ENCODE measurements at regions not wholly inside any gene's neighbourhood (a gene's known extent, or its start where the extent isn't known, plus 50 kb on each side); places are given as distances from the start of the nearest gene placed in this dataset.
"Not testable (repeated sequence)": the region's sequence is repeated elsewhere in the genome, so short reads cannot be mapped to it uniquely, and the experiment has no call there.

DNA sequence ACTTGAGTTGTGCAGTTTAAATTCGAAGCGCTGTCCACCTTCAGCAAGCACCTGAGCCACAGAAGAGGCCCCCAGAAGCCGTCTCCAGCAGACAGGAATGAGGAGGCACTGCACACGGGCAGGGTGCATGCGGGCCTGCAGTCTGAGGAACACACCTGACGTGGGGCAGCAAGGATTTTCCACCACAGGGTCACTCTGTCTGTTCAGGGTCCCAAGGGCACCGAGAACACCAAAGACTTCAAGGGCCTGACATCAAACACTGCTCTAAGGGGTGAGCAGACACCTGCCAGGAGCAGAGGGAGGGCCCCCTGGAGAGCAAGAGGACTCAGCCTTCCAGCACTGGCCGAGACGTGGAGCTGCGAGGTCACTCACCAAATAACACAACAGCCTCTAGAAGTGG, 99.7 kb upstream of the C14orf180 start:
- no peak for DNase-seq
- no TSS peak for BruUV-seq (replicated peaks)
- intact Hi-C loops (cut with micrococcal nuclease; ENCODE audit: unreplicated experiment), result no loop called here
- no peak overlapping the region for H3K4me2 ChIP-seq
- no peak for TF ChIP-seq EZH2 (IDR thresholded peaks at IDR 0.05; ENCODE audit: low read depth)
- TF ChIP-seq, protein P1, sequence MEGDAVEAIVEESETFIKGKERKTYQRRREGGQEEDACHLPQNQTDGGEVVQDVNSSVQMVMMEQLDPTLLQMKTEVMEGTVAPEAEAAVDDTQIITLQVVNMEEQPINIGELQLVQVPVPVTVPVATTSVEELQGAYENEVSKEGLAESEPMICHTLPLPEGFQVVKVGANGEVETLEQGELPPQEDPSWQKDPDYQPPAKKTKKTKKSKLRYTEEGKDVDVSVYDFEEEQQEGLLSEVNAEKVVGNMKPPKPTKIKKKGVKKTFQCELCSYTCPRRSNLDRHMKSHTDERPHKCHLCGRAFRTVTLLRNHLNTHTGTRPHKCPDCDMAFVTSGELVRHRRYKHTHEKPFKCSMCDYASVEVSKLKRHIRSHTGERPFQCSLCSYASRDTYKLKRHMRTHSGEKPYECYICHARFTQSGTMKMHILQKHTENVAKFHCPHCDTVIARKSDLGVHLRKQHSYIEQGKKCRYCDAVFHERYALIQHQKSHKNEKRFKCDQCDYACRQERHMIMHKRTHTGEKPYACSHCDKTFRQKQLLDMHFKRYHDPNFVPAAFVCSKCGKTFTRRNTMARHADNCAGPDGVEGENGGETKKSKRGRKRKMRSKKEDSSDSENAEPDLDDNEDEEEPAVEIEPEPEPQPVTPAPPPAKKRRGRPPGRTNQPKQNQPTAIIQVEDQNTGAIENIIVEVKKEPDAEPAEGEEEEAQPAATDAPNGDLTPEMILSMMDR (conservative IDR thresholded peaks at IDR 0.05), result no peak
- H3K9me2 ChIP-seq (ENCODE audit: insufficient read depth), result no peaks in the 10 kb centered on the region
- H3K27ac ChIP-seq, result no peak overlapping the region
- no peaks in the 10 kb centered on the region for H3K79me2 ChIP-seq (ENCODE audit: low read depth)
- ChIA-PET CTCF (no interaction called here), POLR2A (ENCODE audit: unreplicated experiment) (no interaction called here)
- H3F3A ChIP-seq (ENCODE audit: insufficient read depth, low read depth), result no peaks in the 10 kb centered on the region
- H3K4me1 ChIP-seq (replicated peaks; ENCODE audit: insufficient read depth), result no peaks in the 10 kb centered on the region
- H4K20me1 ChIP-seq (ENCODE audit: insufficient read depth), result no peaks in the 10 kb centered on the region
- H3K36me3 ChIP-seq (ENCODE audit: low read depth), result no peaks in the 10 kb centered on the region
- peaks cover 100% of the 10 kb centered on the region for H3K27me3 ChIP-seq (ENCODE audit: insufficient read depth, low read depth)
- no peak overlapping the region for H2AFZ ChIP-seq
- H3K4me3 ChIP-seq, result no peak overlapping the region
- H3K9me3 ChIP-seq (ENCODE audit: insufficient read depth, low read depth), result no peaks in the 10 kb centered on the region

DNA sequence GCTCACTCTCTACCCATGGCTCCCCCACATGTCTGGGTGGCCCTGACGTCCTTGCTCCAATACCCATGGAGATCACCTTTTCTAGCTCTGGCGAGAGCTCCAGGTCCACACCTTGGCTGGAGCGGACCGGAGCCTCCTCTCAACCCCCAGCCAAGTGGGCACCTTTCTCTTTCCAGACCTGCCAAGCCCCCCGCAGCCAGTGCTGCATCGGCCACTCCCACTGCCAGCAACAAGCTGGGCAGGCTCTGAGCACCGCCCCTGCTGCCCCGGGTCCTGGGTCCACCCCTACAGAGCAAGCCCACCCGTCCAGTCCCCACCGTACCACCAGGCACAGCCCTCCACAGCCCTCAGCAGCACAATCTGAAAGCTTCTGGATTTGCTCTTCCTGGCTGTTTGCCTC, 98.2 kb upstream of the C14orf180 start:
- no peaks in the 10 kb centered on the region for H3K79me2 ChIP-seq (ENCODE audit: low read depth)
- no TSS peak for BruUV-seq (replicated peaks)
- no peaks in the 10 kb centered on the region for H3F3A ChIP-seq (ENCODE audit: insufficient read depth, low read depth)
- H3K27me3 ChIP-seq (ENCODE audit: insufficient read depth, low read depth), result peaks cover 99% of the 10 kb centered on the region
- no peak overlapping the region for H2AFZ ChIP-seq
- ChIA-PET CTCF (no interaction called here), POLR2A (ENCODE audit: unreplicated experiment) (no interaction called here)
- no peaks in the 10 kb centered on the region for H4K20me1 ChIP-seq (ENCODE audit: insufficient read depth)
- H3K27ac ChIP-seq, result no peak overlapping the region
- intact Hi-C loops (cut with micrococcal nuclease; ENCODE audit: unreplicated experiment), result no loop called here
- no peak overlapping the region for H3K4me2 ChIP-seq
- DNase-seq, result no peak
- no peaks in the 10 kb centered on the region for H3K4me1 ChIP-seq (replicated peaks; ENCODE audit: insufficient read depth)
- H3K4me3 ChIP-seq, result no peak overlapping the region
- TF ChIP-seq, protein P1 (conservative IDR thresholded peaks at IDR 0.05), result no peak
- no peak for TF ChIP-seq EZH2 (IDR thresholded peaks at IDR 0.05; ENCODE audit: low read depth)
- H3K9me3 ChIP-seq (ENCODE audit: insufficient read depth, low read depth), result no peaks in the 10 kb centered on the region
- no peaks in the 10 kb centered on the region for H3K9me2 ChIP-seq (ENCODE audit: insufficient read depth)
- H3K36me3 ChIP-seq (ENCODE audit: low read depth), result no peaks in the 10 kb centered on the region

DNA sequence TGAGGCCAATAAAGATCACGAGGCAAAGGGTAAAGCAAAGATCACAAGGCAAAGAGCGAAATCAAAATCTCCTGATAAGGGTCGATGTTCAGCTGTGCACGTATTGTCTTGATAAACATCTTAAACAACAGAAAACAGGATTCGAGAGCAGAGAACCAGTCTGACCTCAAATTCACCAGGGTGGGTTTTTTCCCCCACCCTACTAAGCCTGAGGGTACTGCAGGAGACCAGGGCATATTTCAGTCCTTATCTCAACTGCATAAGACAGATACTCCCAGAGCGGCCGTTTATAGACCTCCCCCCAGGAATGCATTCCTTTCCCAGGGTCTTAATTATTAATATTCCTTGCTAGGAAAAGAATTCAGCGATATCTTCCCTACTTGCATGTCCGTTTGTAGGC, 97.5 kb upstream of the C14orf180 start:
- BruUV-seq (replicated peaks); H3K27ac ChIP-seq; H3K36me3 ChIP-seq (ENCODE audit: low read depth); H2AFZ ChIP-seq; intact Hi-C loops (cut with micrococcal nuclease; ENCODE audit: unreplicated experiment); H3K4me1 ChIP-seq (replicated peaks; ENCODE audit: insufficient read depth); POLR2A ChIA-PET (ENCODE audit: unreplicated experiment); H4K20me1 ChIP-seq (ENCODE audit: insufficient read depth); H3F3A ChIP-seq (ENCODE audit: insufficient read depth, low read depth); H3K4me3 ChIP-seq; DNase-seq; H3K4me2 ChIP-seq; H3K9me2 ChIP-seq (ENCODE audit: insufficient read depth); H3K79me2 ChIP-seq (ENCODE audit: low read depth); CTCF ChIA-PET; H3K9me3 ChIP-seq (ENCODE audit: insufficient read depth, low read depth): not testable (repeated sequence)
- peaks cover 99% of the 10 kb centered on the region for H3K27me3 ChIP-seq (ENCODE audit: insufficient read depth, low read depth)

DNA sequence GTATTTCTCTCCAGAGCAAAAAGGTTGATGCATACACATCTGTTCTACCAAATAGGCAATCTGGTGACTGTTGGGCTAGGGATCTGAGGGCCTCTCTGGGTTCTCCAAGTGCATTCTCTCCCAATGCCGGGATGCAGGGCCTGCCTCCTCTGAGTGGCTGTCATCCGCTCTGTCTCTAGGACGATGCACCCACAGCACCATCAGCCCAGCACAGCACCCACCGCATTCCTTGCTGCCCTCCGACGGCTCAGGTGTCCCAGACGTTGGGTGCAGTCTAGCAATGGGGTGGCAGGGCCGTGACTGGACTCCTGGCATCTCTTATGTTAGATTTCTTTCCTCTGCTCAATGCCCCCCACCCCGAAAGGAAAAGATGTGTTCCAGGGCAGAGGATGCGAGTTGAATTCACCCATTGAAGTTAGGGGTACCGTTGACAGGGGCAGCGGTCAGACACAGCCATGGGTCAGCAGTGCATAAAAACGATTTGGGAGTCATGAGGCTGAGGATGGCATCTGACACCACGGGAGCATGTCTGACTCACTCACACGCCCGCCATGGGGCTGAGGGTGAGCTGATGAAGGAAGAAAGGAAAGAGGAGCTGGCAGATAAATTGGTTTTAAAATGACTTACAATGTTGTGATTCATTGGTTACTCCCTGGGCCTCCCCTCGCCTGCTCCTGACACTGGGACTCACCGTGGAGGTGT, 93.2 kb upstream of the C14orf180 start:
- no peaks in the 10 kb centered on the region for H3K79me2 ChIP-seq (ENCODE audit: low read depth)
- ChIA-PET POLR2A (ENCODE audit: unreplicated experiment) (no interaction called here), CTCF (no interaction called here)
- H3K36me3 ChIP-seq (ENCODE audit: low read depth), result no peaks in the 10 kb centered on the region
- no peak overlapping the region for H2AFZ ChIP-seq
- TF ChIP-seq EZH2 (IDR thresholded peaks at IDR 0.05; ENCODE audit: low read depth), result no peak
- TF ChIP-seq, protein P1 (conservative IDR thresholded peaks at IDR 0.05), result no peak
- H3F3A ChIP-seq (ENCODE audit: insufficient read depth, low read depth), result no peaks in the 10 kb centered on the region
- H3K9me3 ChIP-seq (ENCODE audit: insufficient read depth, low read depth), result no peaks in the 10 kb centered on the region
- peaks cover 84% of the 10 kb centered on the region for H3K27me3 ChIP-seq (ENCODE audit: insufficient read depth, low read depth)
- H3K4me2 ChIP-seq, result no peak overlapping the region
- no TSS peak for BruUV-seq (replicated peaks)
- no peak overlapping the region for H3K4me3 ChIP-seq
- no peaks in the 10 kb centered on the region; the same call in 1 of the 2 replicates for H4K20me1 ChIP-seq (ENCODE audit: insufficient read depth)
- DNase-seq, result no peak
- intact Hi-C loops (cut with micrococcal nuclease; ENCODE audit: unreplicated experiment), result no loop called here
- H3K4me1 ChIP-seq (replicated peaks; ENCODE audit: insufficient read depth), result no peaks in the 10 kb centered on the region
- no peak overlapping the region for H3K27ac ChIP-seq
- H3K9me2 ChIP-seq (ENCODE audit: insufficient read depth), result no peaks in the 10 kb centered on the region
